SU-DHL-6 (cell line): ENCODE measurements at regions not wholly inside any gene's neighbourhood (a gene's known extent, or its start where the extent isn't known, plus 50 kb on each side); places are given as distances from the start of the nearest gene placed in this dataset.

Source experiments
- H2AFZ ChIP-seq: fragments of 200-600 bp; sonication (generic); 2 replicates; pipeline ENCODE4 v1.6.1; 2014; ENCODE audit warnings: low read depth, mild to moderate bottlenecking, moderate library complexity, mixed read lengths, antibody characterized with exemption, low read length; ENCODE audit not compliant: severe bottlenecking
- H3F3A ChIP-seq: fragments of 200-600 bp; shearing (Covaris generic); 2 replicates; pipeline ENCODE4 v1.6.0; 2016; ENCODE audit warnings: antibody characterized with exemption, mild to moderate bottlenecking; ENCODE audit not compliant: insufficient read depth
- H3K27ac ChIP-seq: fragments of 200-600 bp; sonication (generic); 2 replicates; pipeline ENCODE4 v1.5.1; 2016; ENCODE audit warnings: low read depth, mild to moderate bottlenecking, low read length, moderate library complexity, mixed read lengths
- H3K27me3 ChIP-seq: fragments of 200-600 bp; sonication (generic), shearing (Covaris generic); 2 replicates; pipeline ENCODE4 v1.6.0; 2014; ENCODE audit warnings: mild to moderate bottlenecking, low read length
- H3K36me3 ChIP-seq: fragments of 200-600 bp; sonication (generic); 2 replicates; pipeline ENCODE4 v1.6.1; 2014; ENCODE audit warnings: mild to moderate bottlenecking, low read length, mixed read lengths
- H3K4me2 ChIP-seq: fragments of 300-600, 200-600 bp; shearing (Covaris generic), sonication (generic); 2 replicates; pipeline ENCODE4 v1.6.0; 2014; ENCODE audit warnings: low read length, low read depth, mild to moderate bottlenecking; ENCODE audit not compliant: poor library complexity, severe bottlenecking
- H3K4me3 ChIP-seq: fragments of 200-600 bp; sonication (generic); 2 replicates; pipeline ENCODE4 v1.5.1; 2014; ENCODE audit warnings: antibody characterized with exemption, low read length, mild to moderate bottlenecking, mixed read lengths; ENCODE audit not compliant: insufficient read depth, poor library complexity, severe bottlenecking
- H3K79me2 ChIP-seq: fragments of 200-600 bp; sonication (generic); 2 replicates; pipeline ENCODE4 v1.6.1; 2014; ENCODE audit warnings: mild to moderate bottlenecking, low read length, moderate library complexity; ENCODE audit not compliant: insufficient read depth
- H3K9ac ChIP-seq: fragments of 200-600 bp; sonication (generic); 2 replicates; pipeline ENCODE4 v1.7.0; 2014; ENCODE audit warnings: mild to moderate bottlenecking, low read length
- H3K9me2 ChIP-seq: fragments of 200-600 bp; sonication (generic); replicated peaks from 2 replicates; pipeline ENCODE4 v1.6.1; 2014; ENCODE audit warnings: low read length; ENCODE audit not compliant: insufficient read depth
- H3K9me3 ChIP-seq: fragments of 200-600 bp; sonication (generic); 2 replicates; pipeline ENCODE4 v1.6.1; 2014; ENCODE audit warnings: low read length, mixed read lengths; ENCODE audit not compliant: insufficient read depth
- H4K20me1 ChIP-seq: fragments of 200-600 bp; sonication (generic); 2 replicates; pipeline ENCODE4 v1.6.1; 2014; ENCODE audit warnings: low read depth, mild to moderate bottlenecking, antibody characterized with exemption, low read length, moderate library complexity, mixed read lengths
- CTCF ChIP-seq: fragments of 200-600 bp; sonication (generic); IDR thresholded peaks from one replicate; pipeline ENCODE4 v1.5.1; 2017; ENCODE audit warnings: antibody characterized with exemption, mild to moderate bottlenecking, low read length, moderate library complexity; ENCODE audit not compliant: insufficient read depth, poor library complexity, severe bottlenecking
- EZH2phosphoT487 ChIP-seq: fragments of 200-600 bp; sonication (generic), shearing (Covaris generic); conservative IDR thresholded peaks from 2 replicates; pipeline ENCODE4 v1.6.1; 2018; ENCODE audit warnings: mild to moderate bottlenecking, antibody characterized with exemption, low read length, moderate library complexity, mixed read lengths

GRCh38 chr7:47074702-47075153 lies 507.2 kb downstream of the TNS3 start:
- H3F3A ChIP-seq: no peaks in the 10 kb centered on the region
- no peaks in the 10 kb centered on the region for H3K27me3 ChIP-seq
- TF ChIP-seq EZH2phosphoT487: no peak
- TF ChIP-seq CTCF: no peak

GRCh38 chr7:47073284-47073683 lies 508.6 kb downstream of the TNS3 start:
- no peak overlapping the region for H3K4me2 ChIP-seq
- no peaks in the 10 kb centered on the region for H4K20me1 ChIP-seq
- H2AFZ ChIP-seq: no peak overlapping the region
- TF ChIP-seq CTCF: no peak
- no peak for TF ChIP-seq EZH2phosphoT487
- H3K27ac ChIP-seq: no peak overlapping the region
- H3K79me2 ChIP-seq: no peaks in the 10 kb centered on the region
- H3K4me3 ChIP-seq: no peak overlapping the region
- H3K9me2 ChIP-seq: no peaks in the 10 kb centered on the region
- no peaks in the 10 kb centered on the region for H3K27me3 ChIP-seq
- no peaks in the 10 kb centered on the region for H3K9me3 ChIP-seq
- H3K36me3 ChIP-seq: no peaks in the 10 kb centered on the region
- H3F3A ChIP-seq: no peaks in the 10 kb centered on the region
- no peak overlapping the region for H3K9ac ChIP-seq

More at GRCh38 chr7:47074702-47075153, 507.2 kb downstream of the TNS3 start:
- H3K9ac ChIP-seq: no peak overlapping the region
- H3K9me2 ChIP-seq: no peaks in the 10 kb centered on the region
- H2AFZ ChIP-seq: no peak overlapping the region
- H4K20me1 ChIP-seq: no peaks in the 10 kb centered on the region
- H3K4me2 ChIP-seq: no peak overlapping the region
- no peak overlapping the region for H3K27ac ChIP-seq
- H3K36me3 ChIP-seq: no peaks in the 10 kb centered on the region
- H3K9me3 ChIP-seq: no peaks in the 10 kb centered on the region
- H3K79me2 ChIP-seq: no peaks in the 10 kb centered on the region
- H3K4me3 ChIP-seq: no peak overlapping the region

GRCh38 chr7:47071866-47072265 lies 510.0 kb downstream of the TNS3 start:
- H3K27ac ChIP-seq: no peak overlapping the region
- H4K20me1 ChIP-seq: no peaks in the 10 kb centered on the region
- H3F3A ChIP-seq: no peaks in the 10 kb centered on the region
- H3K4me3 ChIP-seq: no peak overlapping the region
- H3K36me3 ChIP-seq: no peaks in the 10 kb centered on the region
- no peak overlapping the region for H3K4me2 ChIP-seq
- no peaks in the 10 kb centered on the region for H3K27me3 ChIP-seq
- H3K9me3 ChIP-seq: no peaks in the 10 kb centered on the region
- TF ChIP-seq EZH2phosphoT487 (no peak), CTCF (no peak)
- H3K79me2 ChIP-seq: no peaks in the 10 kb centered on the region
- no peak overlapping the region for H2AFZ ChIP-seq
- H3K9me2 ChIP-seq: no peaks in the 10 kb centered on the region
- no peak overlapping the region for H3K9ac ChIP-seq
